ENCODE measurements at regions not wholly inside any gene's neighbourhood (a gene's known extent, or its start where the extent isn't known, plus 50 kb on each side); places are given as distances from the start of the nearest gene placed in this dataset.

DNA sequence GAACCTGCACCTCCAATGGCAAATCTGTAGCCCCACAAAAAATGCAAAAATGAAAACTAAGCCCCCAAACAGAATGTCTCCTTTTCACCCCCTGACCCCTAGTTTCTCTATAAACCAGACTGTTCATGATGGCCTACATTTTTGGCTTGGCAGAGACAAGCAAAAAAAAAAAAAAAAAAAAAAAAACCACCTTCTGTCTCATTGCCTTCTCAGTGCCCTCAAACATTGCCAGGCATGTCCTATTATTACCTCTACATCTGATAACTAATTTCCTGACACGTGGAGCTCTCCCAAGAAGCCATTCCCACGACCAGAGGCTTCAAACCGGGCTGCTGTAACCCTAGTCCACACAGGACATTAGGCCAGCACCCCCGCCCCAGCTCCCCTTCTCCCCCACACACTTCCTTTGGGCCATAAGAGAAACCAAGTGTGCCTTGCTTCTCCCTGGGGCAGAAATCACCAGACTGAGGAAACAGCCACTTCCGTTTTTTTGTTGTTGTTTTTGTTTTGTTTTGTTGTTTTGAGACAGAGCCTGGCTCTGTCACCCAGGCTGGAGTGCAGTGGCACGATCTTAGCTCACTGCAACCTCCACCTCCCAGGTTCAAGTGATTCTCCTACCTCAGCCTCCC lies 65.4 kb downstream of the GPR6 start:
- 71 to 79% methylated on average over 6 of the region's 6 CpGs for WGBS, 2 donors
- intact Hi-C loops (cut with DNase I; ENCODE audit: low total_unique reads), result loop anchor here (10.0 kb wide), 1 partner anchor 351 kb away; no protein-coding TSS in a partner anchor
- Histone ChIP-seq H3K9me3 (no peaks in the 10 kb centered on the region), H3K27ac (no peak overlapping the region), H3K4me1 (peaks cover 6% of the 10 kb centered on the region), H3K27me3 (no peaks in the 10 kb centered on the region), H3K36me3 (ENCODE audit: low read depth, missing control alignments) (no peaks in the 10 kb centered on the region), H3K4me3 (no peak overlapping the region)
- no peak for DNase-seq
- TF ChIP-seq POLR2A (IDR thresholded peaks at IDR 0.05), result no peak
- TF ChIP-seq, protein P1, sequence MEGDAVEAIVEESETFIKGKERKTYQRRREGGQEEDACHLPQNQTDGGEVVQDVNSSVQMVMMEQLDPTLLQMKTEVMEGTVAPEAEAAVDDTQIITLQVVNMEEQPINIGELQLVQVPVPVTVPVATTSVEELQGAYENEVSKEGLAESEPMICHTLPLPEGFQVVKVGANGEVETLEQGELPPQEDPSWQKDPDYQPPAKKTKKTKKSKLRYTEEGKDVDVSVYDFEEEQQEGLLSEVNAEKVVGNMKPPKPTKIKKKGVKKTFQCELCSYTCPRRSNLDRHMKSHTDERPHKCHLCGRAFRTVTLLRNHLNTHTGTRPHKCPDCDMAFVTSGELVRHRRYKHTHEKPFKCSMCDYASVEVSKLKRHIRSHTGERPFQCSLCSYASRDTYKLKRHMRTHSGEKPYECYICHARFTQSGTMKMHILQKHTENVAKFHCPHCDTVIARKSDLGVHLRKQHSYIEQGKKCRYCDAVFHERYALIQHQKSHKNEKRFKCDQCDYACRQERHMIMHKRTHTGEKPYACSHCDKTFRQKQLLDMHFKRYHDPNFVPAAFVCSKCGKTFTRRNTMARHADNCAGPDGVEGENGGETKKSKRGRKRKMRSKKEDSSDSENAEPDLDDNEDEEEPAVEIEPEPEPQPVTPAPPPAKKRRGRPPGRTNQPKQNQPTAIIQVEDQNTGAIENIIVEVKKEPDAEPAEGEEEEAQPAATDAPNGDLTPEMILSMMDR (IDR thresholded peaks at IDR 0.05), result no peak

DNA sequence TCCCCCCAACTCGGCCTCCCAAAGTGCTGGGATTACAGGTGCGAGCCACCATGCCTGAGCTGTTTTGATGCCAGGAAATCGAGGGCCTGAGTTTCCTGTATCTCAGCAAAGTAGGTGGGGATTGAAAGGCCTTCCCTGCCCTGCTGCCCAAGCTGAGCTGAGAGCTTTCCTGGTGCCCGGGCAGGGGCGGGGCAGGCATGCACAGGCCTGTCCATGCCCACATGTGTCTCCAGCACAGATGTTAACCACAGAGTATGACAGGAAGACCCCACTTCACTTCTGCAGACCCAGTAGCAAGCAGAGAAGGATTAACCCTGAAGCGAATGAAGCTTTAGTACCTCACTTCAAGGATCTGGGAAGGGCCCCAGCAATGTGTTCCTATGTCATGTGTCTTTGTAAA lies 66.0 kb downstream of the GPR6 start:
- TF ChIP-seq, protein P1 (IDR thresholded peaks at IDR 0.05), result no peak
- TF ChIP-seq POLR2A (IDR thresholded peaks at IDR 0.05), result no peak

DNA sequence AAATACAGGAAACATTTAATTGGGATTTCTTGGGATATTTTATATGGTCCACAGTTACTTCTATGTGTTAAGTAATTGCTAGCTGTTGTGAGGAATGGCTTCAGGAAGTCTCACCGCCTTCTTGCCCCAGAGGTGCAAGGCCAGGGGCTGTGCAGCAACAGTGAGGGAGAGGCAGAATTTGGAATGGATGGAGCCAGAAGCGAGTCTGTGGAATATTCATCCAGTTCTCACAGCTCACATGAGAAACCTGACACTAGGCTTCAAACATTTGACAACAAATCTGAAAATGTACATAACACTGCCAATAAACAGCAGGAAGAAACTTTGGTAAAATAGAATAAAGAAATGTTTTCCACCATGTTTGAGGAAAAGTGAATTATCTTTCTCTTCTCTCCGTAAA lies 66.5 kb downstream of the GPR6 start:
- intact Hi-C loops (cut with DNase I; ENCODE audit: low total_unique reads), result loop anchor here (10.0 kb wide), 1 partner anchor 350 kb away; no protein-coding TSS in a partner anchor
- WGBS, 2 donors, result 92 to 94% methylated on average over 3 of the region's 3 CpGs
- no peaks in the 10 kb centered on the region for H3K36me3 ChIP-seq (ENCODE audit: low read depth, missing control alignments)

More for the DNA sequence above, 66.0 kb downstream of the GPR6 start:
- Histone ChIP-seq H3K4me1 (peaks cover 6% of the 10 kb centered on the region), H3K9me3 (no peaks in the 10 kb centered on the region), H3K36me3 (ENCODE audit: low read depth, missing control alignments) (no peaks in the 10 kb centered on the region), H3K27me3 (no peaks in the 10 kb centered on the region), H3K27ac (no peak overlapping the region), H3K4me3 (no peak overlapping the region)
- WGBS, 2 donors, result 83 to 100% methylated on average over 1 to 6 of the region's 6 CpGs
- DNase-seq, result no peak
- intact Hi-C loops (cut with DNase I; ENCODE audit: low total_unique reads), result loop anchor here (10.0 kb wide), 1 partner anchor 351 kb away; no protein-coding TSS in a partner anchor

DNA sequence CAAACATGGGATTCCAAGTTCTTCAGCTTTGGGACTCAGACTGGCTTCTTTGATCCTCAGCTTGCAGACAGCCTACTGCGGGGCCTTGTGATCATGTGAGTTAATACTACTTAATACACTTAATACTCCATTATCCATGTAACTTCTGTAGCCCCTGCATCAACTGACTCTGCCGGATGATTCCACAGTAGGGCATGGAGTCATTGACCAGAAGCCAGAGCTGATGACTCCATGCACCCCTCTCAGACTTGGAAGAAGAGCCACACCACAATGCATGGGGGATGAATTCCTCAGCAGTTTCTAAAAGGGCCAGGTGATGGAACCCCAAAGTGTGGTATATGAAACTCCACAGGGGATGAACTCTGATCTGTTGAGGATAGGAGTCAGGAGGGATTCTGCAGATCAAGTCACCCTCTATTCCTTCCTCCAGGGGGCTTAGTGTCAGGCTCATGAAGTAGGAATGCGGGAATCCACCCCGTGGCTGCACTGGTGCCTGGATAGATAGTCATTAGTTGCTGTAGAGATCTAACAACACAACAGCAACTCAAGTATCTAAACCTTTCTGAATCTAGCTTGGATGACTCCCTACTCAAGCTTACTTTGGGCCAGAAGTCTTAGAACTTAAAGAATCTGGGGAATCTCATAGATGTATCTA lies 70.2 kb downstream of the GPR6 start:
- Histone ChIP-seq H3K27me3 (no peaks in the 10 kb centered on the region), H3K4me1 (no peaks in the 10 kb centered on the region), H3K36me3 (ENCODE audit: low read depth, missing control alignments) (no peaks in the 10 kb centered on the region), H3K9me3 (no peaks in the 10 kb centered on the region), H3K27ac (no peak overlapping the region), H3K4me3 (no peak overlapping the region)
- intact Hi-C loops (cut with DNase I; ENCODE audit: low total_unique reads), result loop anchor here (10.0 kb wide), 1 partner anchor 346 kb away; no protein-coding TSS in a partner anchor
- DNase-seq, result no peak
- TF ChIP-seq, protein P1 (IDR thresholded peaks at IDR 0.05), result no peak
- no peak for TF ChIP-seq POLR2A (IDR thresholded peaks at IDR 0.05)
- WGBS, 2 donors, result 90 to 92% methylated on average over 4 of the region's 4 CpGs

More for the DNA sequence above, 66.5 kb downstream of the GPR6 start:
- Histone ChIP-seq H3K27ac (no peak overlapping the region), H3K9me3 (no peaks in the 10 kb centered on the region), H3K4me1 (peaks cover 5% of the 10 kb centered on the region), H3K27me3 (no peaks in the 10 kb centered on the region), H3K4me3 (no peak overlapping the region)
- DNase-seq, result no peak
- TF ChIP-seq, protein P1 (IDR thresholded peaks at IDR 0.05), result no peak
- TF ChIP-seq POLR2A (IDR thresholded peaks at IDR 0.05), result no peak

Data from testis (tissue), 2 donors.